ENCODE measurements at regions not wholly inside any gene's neighbourhood (a gene's known extent, or its start where the extent isn't known, plus 50 kb on each side); places are given as distances from the start of the nearest gene placed in this dataset.

GRCh38 chr9:17065062-17065461 is 69.8 kb upstream of the CNTLN start:
- TF ChIP-seq ZFX (IDR thresholded peaks at IDR 0.05; ENCODE audit: borderline replicate concordance) (no peak), CTCF (IDR thresholded peaks at IDR 0.05) (no peak)

All from 22Rv1 (cell line).